GM23338 (cell line): ENCODE measurements at regions not wholly inside any gene's neighbourhood (a gene's known extent, or its start where the extent isn't known, plus 50 kb on each side); places are given as distances from the start of the nearest gene placed in this dataset.

ENCODE experiments used
- ATAC-seq: fragments of 200-7000 bp; cut with Tn5 transposase; 3 replicates; pipeline ENCODE4 v1.9.1; 2020
- DNase-seq: peaks from one replicate; pipeline ENCODE4 v3.0.0-alpha.2; 2015; ENCODE audit warnings: low spot score
- H2AFZ ChIP-seq: fragments of 200-600 bp; sonication (generic); 2 replicates; pipeline ENCODE4 v1.8.0; 2016; ENCODE audit warnings: antibody characterized with exemption, mild to moderate bottlenecking, moderate library complexity
- H3F3A ChIP-seq: fragments of 200-600 bp; sonication (generic); replicated peaks from 2 replicates; pipeline ENCODE4 v1.8.0; 2017; ENCODE audit warnings: antibody characterized with exemption, mixed run types, low read depth
- H3K27ac ChIP-seq: fragments of 200-600 bp; sonication (generic); 2 replicates; pipeline ENCODE4 v1.6.1; 2016; ENCODE audit warnings: low read depth
- H3K27me3 ChIP-seq: fragments of 200-600 bp; sonication (generic); 2 replicates; pipeline ENCODE4 v1.8.0; 2016; ENCODE audit warnings: mild to moderate bottlenecking, mixed run types, moderate library complexity; ENCODE audit not compliant: insufficient read depth
- H3K36me3 ChIP-seq: fragments of 200-600 bp; sonication (generic); 2 replicates; pipeline ENCODE4 v1.8.0; 2016; ENCODE audit warnings: mild to moderate bottlenecking; ENCODE audit not compliant: insufficient read depth
- H3K4me1 ChIP-seq: fragments of 200-600 bp; sonication (generic); 2 replicates; pipeline ENCODE4 v1.8.0; 2016; ENCODE audit warnings: mild to moderate bottlenecking, moderate library complexity; ENCODE audit not compliant: insufficient read depth
- H3K4me2 ChIP-seq: fragments of 200-600 bp; sonication (generic); 2 replicates; pipeline ENCODE4 v1.7.1; 2017; ENCODE audit warnings: mixed run types
- H3K4me3 ChIP-seq: fragments of 200-600 bp; sonication (generic); 2 replicates; pipeline ENCODE4 v1.6.1; 2016; ENCODE audit warnings: mixed run types
- H3K79me2 ChIP-seq: fragments of 200-600 bp; sonication (generic); replicated peaks from 2 replicates; pipeline ENCODE4 v1.8.0; 2017; ENCODE audit warnings: mild to moderate bottlenecking; ENCODE audit not compliant: insufficient read depth
- H3K9me2 ChIP-seq: fragments of 200-600 bp; sonication (generic); 2 replicates; pipeline ENCODE4 v1.8.0; 2017; ENCODE audit not compliant: insufficient read depth
- H4K20me1 ChIP-seq: fragments of 200-600 bp; sonication (generic); replicated peaks from 2 replicates; pipeline ENCODE4 v1.8.0; 2017; ENCODE audit warnings: mild to moderate bottlenecking; ENCODE audit not compliant: insufficient read depth
- H3K27ac Mint-ChIP-seq: 2 replicates; pipeline ENCODE4 v1.8.0; 2020; ENCODE audit warnings: inconsistent platforms, mild to moderate bottlenecking, moderate library complexity, mixed read lengths
- H3K27me3 Mint-ChIP-seq: 3 replicates; pipeline ENCODE4 v1.8.0; 2022; ENCODE audit warnings: low read depth, mild to moderate bottlenecking, moderate library complexity, mixed read lengths, inconsistent platforms; ENCODE audit not compliant: insufficient read depth, poor library complexity
- H3K36me3 Mint-ChIP-seq: 3 replicates; pipeline ENCODE4 v1.8.0; 2021; ENCODE audit warnings: low read depth, mild to moderate bottlenecking, inconsistent platforms, moderate library complexity, mixed read lengths
- H3K4me1 Mint-ChIP-seq: 3 replicates; pipeline ENCODE4 v1.8.0; 2020; ENCODE audit warnings: mild to moderate bottlenecking, inconsistent platforms, mixed read lengths
- H3K4me3 Mint-ChIP-seq: 3 replicates; pipeline ENCODE4 v1.8.0; 2021; ENCODE audit warnings: moderate library complexity, mild to moderate bottlenecking, inconsistent platforms, mixed read lengths
- H3K9me3 Mint-ChIP-seq: 3 replicates; pipeline ENCODE4 v1.8.0; 2020; ENCODE audit warnings: moderate library complexity, mild to moderate bottlenecking, inconsistent platforms, mixed read lengths
- CREB1 ChIP-seq: fragments of 250-450 bp; sonication (Bioruptor Pico); IDR thresholded peaks from 2 replicates; pipeline ENCODE4 v1.5.0; 2020; ENCODE audit warnings: low read depth, mild to moderate bottlenecking, moderate library complexity
- ETS1 ChIP-seq: IDR thresholded peaks from 2 replicates; pipeline ENCODE4 v1.6.1; 2016; ENCODE audit warnings: antibody characterized with exemption
- EZH2 ChIP-seq: fragments of 200-600 bp; sonication (generic); IDR thresholded peaks from one replicate; pipeline ENCODE4 v1.8.0; 2017; ENCODE audit warnings: antibody characterized with exemption, mild to moderate bottlenecking, low read depth; ENCODE audit not compliant: unreplicated experiment
- EZH2phosphoT487 ChIP-seq: fragments of 200-600 bp; sonication (generic); IDR thresholded peaks from one replicate; pipeline ENCODE4 v1.8.1; 2018; ENCODE audit warnings: antibody characterized with exemption; ENCODE audit not compliant: unreplicated experiment
- JUNB ChIP-seq: IDR thresholded peaks from one replicate; pipeline ENCODE4 v1.6.1; 2016; ENCODE audit warnings: antibody characterized with exemption; ENCODE audit not compliant: unreplicated experiment
- POLR2AphosphoS5 ChIP-seq: IDR thresholded peaks from 2 replicates; pipeline ENCODE4 v1.6.1; 2016; ENCODE audit warnings: antibody characterized with exemption, low read depth
- REST ChIP-seq: IDR thresholded peaks from one replicate; pipeline ENCODE4 v1.6.1; 2018; ENCODE audit warnings: antibody characterized with exemption; ENCODE audit not compliant: unreplicated experiment
- TF ChIP-seq, protein P1 (sequence below), 2 experiments: fragments of 200-600 bp in 1 of 2; sonication (generic) in 1 of 2; conservative IDR thresholded peaks; 2 replicates each; pipeline versions ENCODE4 v1.5.1 to v1.6.1; 2016 to 2017; ENCODE audit warnings: antibody characterized with exemption in 2 of 2, low read depth in 2 of 2, mild to moderate bottlenecking in 2 of 2, moderate library complexity in 1 of 2

GRCh38 chr13:30362869-30363268, 55.5 kb upstream of the KATNAL1 start:
- Histone ChIP-seq H2AFZ (peak overlapping the region; percentile 52), H3K9me2 (peaks cover 7% of the 10 kb centered on the region), H3K79me2 (no peaks in the 10 kb centered on the region), H3K4me2 (no peak overlapping the region), H3K27me3 (no peaks in the 10 kb centered on the region), H4K20me1 (no peaks in the 10 kb centered on the region), H3K27ac (no peak overlapping the region), H3K4me1 (peaks cover 24% of the 10 kb centered on the region), H3K4me3 (no peak overlapping the region), H3F3A (no peaks in the 10 kb centered on the region), H3K36me3 (no peaks in the 10 kb centered on the region)
- no peaks in the 10 kb centered on the region for H3K36me3 Mint-ChIP-seq
- H3K4me3 Mint-ChIP-seq, result no peak overlapping the region
- no peak for ATAC-seq
- TF ChIP-seq REST, result no peak
- no peak for TF ChIP-seq ETS1
- no peak for TF ChIP-seq EZH2phosphoT487
- TF ChIP-seq CREB1 (CRISPR knock-in tag), result no peak
- no peak for TF ChIP-seq EZH2
- TF ChIP-seq JUNB, result no peak
- H3K4me1 Mint-ChIP-seq, result peaks cover 32% of the 10 kb centered on the region
- H3K27me3 Mint-ChIP-seq, result peaks cover 4% of the 10 kb centered on the region
- no peaks in the 10 kb centered on the region; the same call in 2 of the 3 replicates for H3K9me3 Mint-ChIP-seq
- no peak for DNase-seq
- no peak overlapping the region for H3K27ac Mint-ChIP-seq

DNA sequence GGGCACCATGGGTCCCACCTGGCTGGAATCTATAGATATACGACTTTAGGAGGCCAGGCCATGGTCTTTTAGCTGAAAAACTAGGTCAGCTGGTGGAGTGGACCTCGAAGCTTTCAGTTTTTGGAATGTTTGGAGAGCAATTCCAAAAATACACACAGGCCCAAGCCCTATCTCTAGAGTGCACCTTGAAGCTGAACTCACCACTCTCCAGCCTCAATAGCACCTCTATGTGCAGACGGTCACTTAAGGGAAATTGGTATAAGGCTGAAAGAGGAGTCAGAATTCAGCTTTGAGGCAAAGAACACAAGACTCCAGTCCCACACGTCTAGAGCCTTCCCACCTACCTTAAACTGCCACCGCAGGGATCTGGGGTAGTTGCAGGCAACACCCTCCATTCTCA, 56.4 kb upstream of the KATNAL1 start:
- peak overlapping the region; percentile 52; the same call in 1 of the 2 replicates for H2AFZ ChIP-seq
- H3K9me3 Mint-ChIP-seq, result no peaks in the 10 kb centered on the region; the same call in 2 of the 3 replicates
- peaks cover 24% of the 10 kb centered on the region for H3K4me1 ChIP-seq
- no peaks in the 10 kb centered on the region for H3K36me3 ChIP-seq
- no peak overlapping the region for H3K4me3 Mint-ChIP-seq
- TF ChIP-seq REST (no peak), CREB1 (CRISPR knock-in tag) (no peak), ETS1 (no peak), POLR2AphosphoS5 (no peak), JUNB (no peak)
- TF ChIP-seq, protein P1, sequence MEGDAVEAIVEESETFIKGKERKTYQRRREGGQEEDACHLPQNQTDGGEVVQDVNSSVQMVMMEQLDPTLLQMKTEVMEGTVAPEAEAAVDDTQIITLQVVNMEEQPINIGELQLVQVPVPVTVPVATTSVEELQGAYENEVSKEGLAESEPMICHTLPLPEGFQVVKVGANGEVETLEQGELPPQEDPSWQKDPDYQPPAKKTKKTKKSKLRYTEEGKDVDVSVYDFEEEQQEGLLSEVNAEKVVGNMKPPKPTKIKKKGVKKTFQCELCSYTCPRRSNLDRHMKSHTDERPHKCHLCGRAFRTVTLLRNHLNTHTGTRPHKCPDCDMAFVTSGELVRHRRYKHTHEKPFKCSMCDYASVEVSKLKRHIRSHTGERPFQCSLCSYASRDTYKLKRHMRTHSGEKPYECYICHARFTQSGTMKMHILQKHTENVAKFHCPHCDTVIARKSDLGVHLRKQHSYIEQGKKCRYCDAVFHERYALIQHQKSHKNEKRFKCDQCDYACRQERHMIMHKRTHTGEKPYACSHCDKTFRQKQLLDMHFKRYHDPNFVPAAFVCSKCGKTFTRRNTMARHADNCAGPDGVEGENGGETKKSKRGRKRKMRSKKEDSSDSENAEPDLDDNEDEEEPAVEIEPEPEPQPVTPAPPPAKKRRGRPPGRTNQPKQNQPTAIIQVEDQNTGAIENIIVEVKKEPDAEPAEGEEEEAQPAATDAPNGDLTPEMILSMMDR (conservative IDR thresholded peaks at IDR 0.05; ENCODE audit: low read depth in 2 of 2), result no peak
- no peaks in the 10 kb centered on the region for H3K27me3 ChIP-seq
- ATAC-seq (no peak), DNase-seq (no peak)
- peaks cover 4% of the 10 kb centered on the region for H3K27me3 Mint-ChIP-seq
- no peak overlapping the region for H3K27ac ChIP-seq
- H3K27ac Mint-ChIP-seq, result peak overlapping the region; percentile 79; the same call in 1 of the 2 replicates
- no peaks in the 10 kb centered on the region for H3F3A ChIP-seq
- H3K36me3 Mint-ChIP-seq, result no peaks in the 10 kb centered on the region
- peaks cover 33% of the 10 kb centered on the region for H3K4me1 Mint-ChIP-seq
- H3K4me3 ChIP-seq, result no peak overlapping the region
- peaks cover 7% of the 10 kb centered on the region for H3K9me2 ChIP-seq
- no peak overlapping the region; the same call in 1 of the 2 replicates for H3K4me2 ChIP-seq
- no peaks in the 10 kb centered on the region for H3K79me2 ChIP-seq
- no peaks in the 10 kb centered on the region for H4K20me1 ChIP-seq
